OCI-LY7 (cell line): ENCODE measurements at regions not wholly inside any gene's neighbourhood (a gene's known extent, or its start where the extent isn't known, plus 50 kb on each side); places are given as distances from the start of the nearest gene placed in this dataset.

Experiments
- CTCF ChIP-seq: fragments of 200-600 bp; sonication (generic); conservative IDR thresholded peaks from 2 replicates; pipeline ENCODE4 v1.5.1; 2014; ENCODE audit warnings: mild to moderate bottlenecking, antibody characterized with exemption, low read length, moderate library complexity, mixed read lengths
- EZH2phosphoT487 ChIP-seq: fragments of 200-600 bp; sonication (generic); IDR thresholded peaks from 2 replicates; pipeline ENCODE4 v1.6.1; 2018; ENCODE audit warnings: low read depth, borderline replicate concordance, mild to moderate bottlenecking, mixed run types, antibody characterized with exemption, low read length, moderate library complexity, mixed read lengths

GRCh38 chr17:70716551-70716950, 547.2 kb downstream of the KCNJ2 start:
- TF ChIP-seq CTCF (no peak), EZH2phosphoT487 (no peak)
